ENCODE measurements at regions not wholly inside any gene's neighbourhood (a gene's known extent, or its start where the extent isn't known, plus 50 kb on each side); places are given as distances from the start of the nearest gene placed in this dataset.

DNA sequence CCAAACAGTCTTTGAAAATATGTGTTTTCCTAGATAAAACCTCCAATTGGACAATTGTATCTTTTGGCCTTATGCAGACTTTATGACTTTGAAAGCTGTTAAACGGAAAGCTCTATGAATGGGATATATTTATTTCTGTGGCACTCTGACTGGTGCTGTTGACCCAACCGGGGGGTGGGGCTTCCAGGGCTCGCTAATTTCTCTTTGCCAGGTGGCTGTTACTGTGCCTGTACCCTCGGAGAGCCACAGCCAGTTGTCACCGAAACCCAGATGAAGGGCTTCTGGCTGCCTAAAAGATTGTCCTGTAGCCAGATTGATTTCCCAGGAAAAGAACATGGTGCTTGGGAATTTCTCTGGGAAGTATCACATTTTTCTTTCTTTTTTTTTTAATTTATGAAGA, 132.7 kb upstream of the NAV2 start:
- TF ChIP-seq, protein P1, sequence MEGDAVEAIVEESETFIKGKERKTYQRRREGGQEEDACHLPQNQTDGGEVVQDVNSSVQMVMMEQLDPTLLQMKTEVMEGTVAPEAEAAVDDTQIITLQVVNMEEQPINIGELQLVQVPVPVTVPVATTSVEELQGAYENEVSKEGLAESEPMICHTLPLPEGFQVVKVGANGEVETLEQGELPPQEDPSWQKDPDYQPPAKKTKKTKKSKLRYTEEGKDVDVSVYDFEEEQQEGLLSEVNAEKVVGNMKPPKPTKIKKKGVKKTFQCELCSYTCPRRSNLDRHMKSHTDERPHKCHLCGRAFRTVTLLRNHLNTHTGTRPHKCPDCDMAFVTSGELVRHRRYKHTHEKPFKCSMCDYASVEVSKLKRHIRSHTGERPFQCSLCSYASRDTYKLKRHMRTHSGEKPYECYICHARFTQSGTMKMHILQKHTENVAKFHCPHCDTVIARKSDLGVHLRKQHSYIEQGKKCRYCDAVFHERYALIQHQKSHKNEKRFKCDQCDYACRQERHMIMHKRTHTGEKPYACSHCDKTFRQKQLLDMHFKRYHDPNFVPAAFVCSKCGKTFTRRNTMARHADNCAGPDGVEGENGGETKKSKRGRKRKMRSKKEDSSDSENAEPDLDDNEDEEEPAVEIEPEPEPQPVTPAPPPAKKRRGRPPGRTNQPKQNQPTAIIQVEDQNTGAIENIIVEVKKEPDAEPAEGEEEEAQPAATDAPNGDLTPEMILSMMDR (IDR thresholded peaks at IDR 0.05; ENCODE audit: poor library complexity, severe bottlenecking) = no peak
- TF ChIP-seq EZH2 (IDR thresholded peaks at IDR 0.05; ENCODE audit: borderline replicate concordance, insufficient read depth, low read length, poor library complexity, severe bottlenecking) = no peak
- TF ChIP-seq RAD21 (conservative IDR thresholded peaks at IDR 0.05) = no peak
- no peak for TF ChIP-seq EP300 (conservative IDR thresholded peaks at IDR 0.05; ENCODE audit: poor library complexity, severe bottlenecking)

Data from neural cell (in vitro differentiated cells).